HEK293T (cell line): ENCODE measurements at regions not wholly inside any gene's neighbourhood (a gene's known extent, or its start where the extent isn't known, plus 50 kb on each side); places are given as distances from the start of the nearest gene placed in this dataset.

Experiments
- CTCF ChIA-PET: fragments of 350-600 bp; formaldehyde crosslinking; extraction: SDS; loops from one replicate; lab custom pipeline; 2021; ENCODE audit warnings: antibody characterized with exemption, inconsistent platforms; lab: Yijun Ruan, JAX
- POLR2A ChIA-PET: fragments of 350-600 bp; formaldehyde crosslinking; extraction: SDS; loops from one replicate; lab custom pipeline; 2020; ENCODE audit warnings: antibody characterized with exemption, inconsistent platforms; lab: Yijun Ruan, JAX
- DNase-seq: peaks from one replicate; pipeline ENCODE4 v3.0.0; 2012; ENCODE audit warnings: mixed read lengths; ENCODE audit errors: extremely low spot score
- ARNT ChIP-seq: fragments of 450-650 bp; IDR thresholded peaks from 2 replicates; pipeline ENCODE4 v1.6.1; 2017; ENCODE audit warnings: mild to moderate bottlenecking
- BHLHE40 ChIP-seq: fragments of 450-650 bp; IDR thresholded peaks from 2 replicates; pipeline ENCODE4 v1.6.1; 2016; ENCODE audit warnings: mild to moderate bottlenecking, moderate library complexity, borderline replicate concordance
- CTBP1 ChIP-seq: fragments of 450-650 bp; IDR thresholded peaks from 2 replicates; pipeline ENCODE4 v1.6.1; 2016; ENCODE audit warnings: borderline replicate concordance
- ELF4 ChIP-seq: fragments of 450-650 bp; IDR thresholded peaks from 2 replicates; pipeline ENCODE4 v1.6.1; 2017; ENCODE audit warnings: antibody characterized with exemption
- FOXA1 ChIP-seq: fragments of 450-650 bp; IDR thresholded peaks from 2 replicates; pipeline ENCODE4 v1.6.1; 2016; ENCODE audit warnings: mild to moderate bottlenecking
- FOXK2 ChIP-seq: fragments of 450-650 bp; IDR thresholded peaks from 2 replicates; pipeline ENCODE4 v1.6.1; 2016; ENCODE audit warnings: mild to moderate bottlenecking
- FOXM1 ChIP-seq: fragments of 450-650 bp; IDR thresholded peaks from 2 replicates; pipeline ENCODE4 v1.6.1; 2017; ENCODE audit warnings: mild to moderate bottlenecking, borderline replicate concordance
- HDGF ChIP-seq: fragments of 450-650 bp; IDR thresholded peaks from 2 replicates; pipeline ENCODE4 v1.6.1; 2017; ENCODE audit warnings: antibody characterized with exemption, borderline replicate concordance
- L3MBTL2 ChIP-seq: fragments of 450-650 bp; conservative IDR thresholded peaks from 2 replicates; pipeline ENCODE4 v1.6.1; 2016; ENCODE audit warnings: mild to moderate bottlenecking
- LEF1 ChIP-seq: fragments of 450-650 bp; IDR thresholded peaks from 2 replicates; pipeline ENCODE4 v1.6.1; 2017; ENCODE audit warnings: mild to moderate bottlenecking, borderline replicate concordance
- NFRKB ChIP-seq: fragments of 450-650 bp; IDR thresholded peaks from 2 replicates; pipeline ENCODE4 v1.6.1; 2016; ENCODE audit warnings: mild to moderate bottlenecking, moderate library complexity
- SP1 ChIP-seq: fragments of 450-650 bp; IDR thresholded peaks from 2 replicates; pipeline ENCODE4 v1.6.1; 2017
- SUZ12 ChIP-seq: fragments of 450-650 bp; IDR thresholded peaks from 2 replicates; pipeline ENCODE4 v1.6.1; 2016; ENCODE audit warnings: mild to moderate bottlenecking
- TARDBP ChIP-seq: fragments of 450-650 bp; IDR thresholded peaks from 2 replicates; pipeline ENCODE4 v1.6.1; 2016
- ZNF384 ChIP-seq: fragments of 450-650 bp; IDR thresholded peaks from 2 replicates; pipeline ENCODE4 v1.6.1; 2016
- TF ChIP-seq, protein P1 (sequence below): fragments of 450-650 bp; IDR thresholded peaks from 2 replicates; pipeline ENCODE4 v1.6.1; 2016

DNA sequence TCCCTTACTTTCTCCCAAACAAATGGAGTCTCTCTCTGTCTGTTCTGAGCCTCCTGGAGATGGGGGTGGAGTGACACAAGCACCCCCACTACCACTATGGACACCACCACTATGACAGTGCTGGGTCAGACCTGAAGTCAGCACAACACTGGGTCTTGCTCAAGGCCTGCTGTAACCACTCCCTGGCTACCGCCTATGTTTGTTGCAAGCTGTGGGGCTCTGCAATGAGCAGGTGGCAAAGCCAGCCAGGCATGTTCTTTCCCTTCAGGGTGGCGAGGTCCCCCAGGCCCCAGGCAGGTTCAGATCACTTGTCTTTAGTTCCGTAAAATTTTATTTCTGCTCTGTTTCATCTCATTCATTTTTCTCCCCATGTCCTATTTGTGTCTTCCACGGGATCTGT lies 349.8 kb downstream of the TMEM121 start:
- CTCF ChIA-PET = no interaction called here
- no peak for TF ChIP-seq NFRKB
- no peak for TF ChIP-seq HDGF
- no peak for TF ChIP-seq BHLHE40
- no peak for TF ChIP-seq LEF1
- TF ChIP-seq FOXK2 = no peak
- no peak for TF ChIP-seq FOXM1
- no peak for TF ChIP-seq L3MBTL2
- TF ChIP-seq TARDBP = no peak
- TF ChIP-seq, protein P1, sequence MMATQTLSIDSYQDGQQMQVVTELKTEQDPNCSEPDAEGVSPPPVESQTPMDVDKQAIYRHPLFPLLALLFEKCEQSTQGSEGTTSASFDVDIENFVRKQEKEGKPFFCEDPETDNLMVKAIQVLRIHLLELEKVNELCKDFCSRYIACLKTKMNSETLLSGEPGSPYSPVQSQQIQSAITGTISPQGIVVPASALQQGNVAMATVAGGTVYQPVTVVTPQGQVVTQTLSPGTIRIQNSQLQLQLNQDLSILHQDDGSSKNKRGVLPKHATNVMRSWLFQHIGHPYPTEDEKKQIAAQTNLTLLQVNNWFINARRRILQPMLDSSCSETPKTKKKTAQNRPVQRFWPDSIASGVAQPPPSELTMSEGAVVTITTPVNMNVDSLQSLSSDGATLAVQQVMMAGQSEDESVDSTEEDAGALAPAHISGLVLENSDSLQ = no peak
- no peak for TF ChIP-seq SP1
- TF ChIP-seq ARNT = no peak
- no peak for TF ChIP-seq ZNF384
- TF ChIP-seq SUZ12 = no peak

DNA sequence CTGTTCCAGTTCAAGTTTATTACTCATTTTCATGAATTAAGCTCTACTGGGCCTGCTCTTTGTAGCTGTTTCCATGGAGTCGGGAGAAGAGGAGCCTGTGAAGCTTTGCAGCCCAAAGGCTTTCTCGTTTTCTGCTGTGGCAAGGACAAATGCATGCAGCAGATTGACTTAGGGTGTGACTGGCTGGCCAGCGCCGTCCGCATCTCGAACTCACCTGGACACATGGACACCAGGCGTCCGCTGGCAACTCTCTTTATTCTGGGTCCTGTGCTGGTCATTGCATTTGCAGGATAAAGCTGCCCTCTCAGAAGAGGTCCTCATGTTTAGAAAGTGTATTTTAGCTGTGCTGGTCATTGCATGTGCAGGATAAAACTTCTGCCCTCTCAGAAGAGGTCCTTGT lies 350.4 kb downstream of the TMEM121 start:
- CTCF ChIA-PET = no interaction called here
- DNase-seq = no peak

More for the DNA sequence above, 349.8 kb downstream of the TMEM121 start:
- POLR2A ChIA-PET = no interaction called here
- DNase-seq = no peak

DNA sequence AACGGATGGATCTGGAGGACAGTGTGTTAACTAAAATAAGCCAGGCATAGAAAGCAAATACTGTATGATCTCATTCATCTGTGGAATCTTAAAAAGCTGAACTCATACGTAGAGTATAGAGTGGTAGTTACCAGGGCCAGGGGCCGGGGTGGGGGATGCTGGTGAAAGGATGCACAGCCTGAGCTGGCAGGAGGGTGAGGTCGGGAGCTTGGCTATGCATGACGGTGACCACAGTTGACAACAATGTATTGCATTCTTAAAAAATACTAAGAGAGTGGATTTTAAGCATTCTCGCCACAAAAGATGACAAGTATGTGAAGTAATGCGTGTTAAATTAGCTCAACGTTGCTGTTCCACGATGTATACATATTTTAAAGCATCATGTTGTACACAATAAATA lies 351.3 kb downstream of the TMEM121 start:
- TF ChIP-seq CTBP1 = no peak
- TF ChIP-seq HDGF = no peak
- no peak for TF ChIP-seq NFRKB
- TF ChIP-seq BHLHE40 = no peak
- no peak for TF ChIP-seq FOXM1
- no peak for TF ChIP-seq SP1
- TF ChIP-seq ARNT = no peak
- POLR2A ChIA-PET = no interaction called here
- no peak for DNase-seq
- CTCF ChIA-PET = no interaction called here

More for the DNA sequence above, 350.4 kb downstream of the TMEM121 start:
- POLR2A ChIA-PET = no interaction called here
- TF ChIP-seq SP1 (no peak), NFRKB (no peak), FOXA1 (no peak), ZNF384 (no peak), LEF1 (no peak), ARNT (no peak), ELF4 (no peak), BHLHE40 (no peak), FOXK2 (no peak), L3MBTL2 (no peak)
- TF ChIP-seq, protein P1 = no peak

DNA sequence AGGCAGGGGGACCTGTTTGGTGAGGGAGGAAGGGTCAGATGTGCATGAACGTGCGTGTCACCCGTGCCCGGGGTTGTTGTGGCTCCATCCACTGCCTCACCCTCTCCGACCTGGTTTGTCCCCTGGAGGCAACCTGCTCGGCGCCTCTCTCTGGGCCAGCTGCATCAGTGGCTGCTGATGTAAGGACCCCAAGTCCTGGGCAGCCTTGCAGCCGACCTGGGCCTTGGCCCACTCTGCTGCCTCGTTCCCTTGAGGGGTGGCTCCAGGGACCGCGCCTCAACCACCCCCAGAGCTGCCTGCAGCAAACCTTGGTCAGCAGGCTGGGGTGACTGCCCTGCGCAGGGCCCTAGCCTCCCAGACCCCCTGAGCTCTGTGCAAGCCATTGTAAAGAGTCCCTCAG lies 351.7 kb downstream of the TMEM121 start:
- POLR2A ChIA-PET = no interaction called here
- CTCF ChIA-PET = no interaction called here
- TF ChIP-seq, protein P1 = no peak
- no peak for DNase-seq

DNA sequence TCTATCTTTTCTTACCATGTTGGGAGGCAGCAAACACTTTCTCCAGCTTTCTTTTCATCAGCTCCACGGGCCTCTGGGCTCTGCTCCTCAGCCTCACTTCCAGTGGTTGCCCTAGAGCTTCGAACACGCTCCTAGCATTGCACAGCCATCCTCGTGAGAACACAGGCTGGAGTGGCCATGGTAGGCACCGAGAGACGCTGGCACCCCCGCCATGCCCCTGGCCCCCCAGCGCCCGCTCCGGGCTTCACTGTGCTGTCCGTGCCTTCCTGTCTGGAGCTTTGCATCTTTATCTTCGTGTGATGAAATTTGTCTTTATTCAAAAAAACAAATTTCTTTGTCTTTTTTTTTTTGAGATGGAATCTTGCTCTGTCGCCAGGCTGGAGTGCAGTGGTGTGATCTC lies 352.2 kb downstream of the TMEM121 start:
- DNase-seq = no peak
- ChIA-PET POLR2A (no interaction called here), CTCF (no interaction called here)
- TF ChIP-seq FOXA1 = no peak

DNA sequence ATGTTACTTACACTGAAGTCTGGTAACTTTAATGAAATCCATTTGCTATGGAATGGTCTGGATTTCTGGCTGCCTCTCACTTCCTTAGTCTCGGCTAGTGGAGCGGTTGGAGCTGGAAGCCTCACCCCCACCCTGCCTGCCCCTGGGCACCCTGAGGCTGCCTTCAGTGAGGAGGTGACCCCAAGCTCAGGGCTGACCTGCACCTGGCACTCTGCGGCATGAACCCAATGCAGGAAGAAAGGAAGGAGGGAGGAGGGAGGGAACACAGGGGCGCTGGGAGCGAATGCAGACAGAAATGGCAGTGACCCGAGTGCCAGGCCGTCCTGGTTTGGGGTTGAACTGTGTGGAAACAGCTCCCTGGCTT lies 353.1 kb downstream of the TMEM121 start:
- POLR2A ChIA-PET = no interaction called here
- no peak for DNase-seq

DNA sequence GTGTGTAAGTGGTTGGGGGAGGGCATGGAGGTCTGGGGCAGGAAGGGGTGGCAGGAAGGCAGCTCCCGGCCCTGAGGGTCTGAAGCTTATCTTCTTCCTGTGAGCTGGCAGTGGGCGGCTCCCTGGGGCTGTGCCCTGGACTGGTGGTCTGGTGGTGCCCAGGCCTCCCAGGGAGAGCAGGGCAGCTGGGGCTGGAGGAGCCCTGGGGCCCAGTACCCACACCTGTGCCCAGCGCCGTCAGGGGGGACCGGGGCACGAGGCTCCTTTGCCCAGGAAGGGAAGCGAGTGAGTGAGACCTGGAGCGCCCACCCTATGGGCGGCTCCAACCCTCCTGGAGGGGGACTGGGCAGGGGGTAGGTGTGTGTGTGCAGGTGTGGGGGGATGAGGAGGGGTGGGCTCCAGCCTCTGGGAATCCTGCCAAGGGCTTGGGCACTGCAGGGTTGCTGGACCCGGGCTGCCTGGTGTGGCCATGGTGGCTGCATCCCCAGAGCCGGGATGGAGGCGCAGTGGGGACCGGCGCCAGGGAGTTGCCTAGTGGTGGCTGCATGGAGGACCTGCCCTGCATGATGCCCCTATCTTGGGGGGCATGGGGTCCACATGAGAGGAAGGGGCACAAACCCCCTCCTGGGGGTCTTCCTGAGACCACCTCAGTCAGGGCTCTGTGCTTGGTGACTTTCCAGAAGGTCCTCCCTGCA lies 353.6 kb downstream of the TMEM121 start:
- POLR2A ChIA-PET = no interaction called here
- CTCF ChIA-PET = no interaction called here
- no peak for TF ChIP-seq CTBP1
- TF ChIP-seq FOXK2 = no peak
- no peak for DNase-seq

More for the DNA sequence above, 353.1 kb downstream of the TMEM121 start:
- TF ChIP-seq FOXM1 = no peak
- CTCF ChIA-PET = no interaction called here

DNA sequence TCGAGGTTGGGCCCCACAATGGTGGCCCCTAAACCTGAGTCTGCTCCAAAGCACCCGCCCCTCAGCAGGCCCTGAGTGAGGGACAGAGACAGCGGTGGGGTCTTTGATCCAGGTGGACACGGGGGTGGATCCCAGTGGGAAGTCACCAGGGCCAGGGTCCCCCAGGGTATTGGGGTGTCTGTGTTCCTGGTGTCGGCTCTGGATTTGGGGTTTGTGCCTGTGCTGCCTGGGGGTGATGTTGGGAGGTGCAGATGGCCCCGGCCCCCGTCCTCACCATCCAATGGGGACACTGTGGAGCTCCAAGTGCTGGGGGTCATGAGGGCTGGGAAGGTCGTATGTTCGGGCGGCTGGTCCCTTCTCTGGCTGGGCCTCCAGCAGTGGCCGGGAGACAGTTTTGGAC lies 354.2 kb downstream of the TMEM121 start:
- TF ChIP-seq NFRKB (no peak), ARNT (no peak), FOXM1 (no peak), TARDBP (no peak), ZNF384 (no peak), ELF4 (no peak), SUZ12 (no peak), BHLHE40 (no peak), SP1 (no peak), LEF1 (no peak)
- DNase-seq = no peak
- POLR2A ChIA-PET = no interaction called here
- CTCF ChIA-PET = no interaction called here
